H4 (cell line): ENCODE measurements at regions not wholly inside any gene's neighbourhood (a gene's known extent, or its start where the extent isn't known, plus 50 kb on each side); places are given as distances from the start of the nearest gene placed in this dataset.
"Not testable (repeated sequence)": the region's sequence is repeated elsewhere in the genome, so short reads cannot be mapped to it uniquely, and the experiment has no call there.

ENCODE experiments used
- DNase-seq: peaks from one replicate; pipeline ENCODE4 v3.0.0-alpha.2; 2015; ENCODE audit warnings: low spot score

DNA sequence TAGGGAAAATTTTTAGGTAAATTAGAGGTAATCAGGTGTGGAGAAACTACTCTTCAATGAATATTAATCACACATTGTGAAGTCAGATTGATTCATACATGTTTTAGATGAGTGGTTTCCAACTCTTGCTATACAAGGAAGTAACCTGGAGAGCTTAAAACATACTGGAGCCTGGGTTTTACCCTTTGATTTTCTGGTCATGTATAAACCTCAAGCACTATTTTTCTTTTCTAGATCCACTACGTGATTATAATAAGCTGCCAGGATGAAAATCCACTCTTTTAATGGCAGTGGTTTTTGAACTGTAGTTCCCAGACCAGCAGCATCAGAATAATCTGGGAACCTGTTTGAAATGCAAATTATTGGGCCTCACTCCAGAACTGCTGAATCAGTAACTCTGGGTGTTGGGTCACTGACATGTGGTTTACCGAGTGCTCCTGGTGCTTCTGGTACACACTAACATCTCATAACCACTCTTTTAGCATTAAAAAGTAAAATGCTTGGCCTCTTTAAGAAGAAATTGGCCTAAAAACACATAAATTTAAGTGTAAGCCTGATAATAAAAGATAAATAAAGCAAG lies 63.4 kb downstream of the DCAF12L1 start:
- DNase-seq: no peak

DNA sequence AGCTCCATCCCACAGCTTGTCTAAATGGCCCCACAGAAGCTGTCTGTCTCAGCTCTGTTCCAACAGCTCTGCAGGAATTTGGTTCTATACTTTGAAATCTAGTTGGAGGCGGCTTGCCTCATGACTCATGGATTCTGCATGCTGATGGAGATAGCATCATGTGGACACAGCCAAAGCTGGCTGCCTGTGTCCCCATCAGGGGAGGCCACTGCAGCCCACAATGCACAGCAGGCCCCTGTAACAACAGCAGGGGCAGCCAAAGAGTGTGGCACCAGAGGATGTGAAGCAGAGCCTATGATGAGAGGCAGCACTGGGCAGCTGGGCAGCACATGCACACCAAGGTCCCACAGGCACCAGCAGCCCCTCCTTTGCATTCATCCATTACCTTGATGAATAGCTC lies 67.2 kb downstream of the DCAF12L1 start:
- peak; percentile 22 for DNase-seq

DNA sequence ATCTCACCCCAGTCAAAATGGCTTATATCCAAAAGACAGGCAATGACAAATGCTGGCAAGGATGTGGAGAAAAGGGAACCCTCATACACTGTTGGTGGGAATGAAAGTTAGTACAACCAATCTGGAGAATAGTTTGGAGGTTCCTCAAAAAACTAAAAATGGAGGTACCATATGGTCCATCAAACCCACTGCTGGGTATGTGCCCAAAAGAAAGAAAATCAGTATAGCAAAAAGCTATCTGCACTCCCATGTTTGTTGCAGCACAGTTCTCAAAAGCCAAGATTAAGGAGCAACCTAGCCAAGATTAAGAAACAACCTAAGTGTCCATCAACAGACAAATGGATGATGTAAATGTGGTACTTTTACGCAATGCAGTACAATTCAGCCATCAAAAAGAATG lies 70.7 kb downstream of the DCAF12L1 start:
- DNase-seq: no peak

DNA sequence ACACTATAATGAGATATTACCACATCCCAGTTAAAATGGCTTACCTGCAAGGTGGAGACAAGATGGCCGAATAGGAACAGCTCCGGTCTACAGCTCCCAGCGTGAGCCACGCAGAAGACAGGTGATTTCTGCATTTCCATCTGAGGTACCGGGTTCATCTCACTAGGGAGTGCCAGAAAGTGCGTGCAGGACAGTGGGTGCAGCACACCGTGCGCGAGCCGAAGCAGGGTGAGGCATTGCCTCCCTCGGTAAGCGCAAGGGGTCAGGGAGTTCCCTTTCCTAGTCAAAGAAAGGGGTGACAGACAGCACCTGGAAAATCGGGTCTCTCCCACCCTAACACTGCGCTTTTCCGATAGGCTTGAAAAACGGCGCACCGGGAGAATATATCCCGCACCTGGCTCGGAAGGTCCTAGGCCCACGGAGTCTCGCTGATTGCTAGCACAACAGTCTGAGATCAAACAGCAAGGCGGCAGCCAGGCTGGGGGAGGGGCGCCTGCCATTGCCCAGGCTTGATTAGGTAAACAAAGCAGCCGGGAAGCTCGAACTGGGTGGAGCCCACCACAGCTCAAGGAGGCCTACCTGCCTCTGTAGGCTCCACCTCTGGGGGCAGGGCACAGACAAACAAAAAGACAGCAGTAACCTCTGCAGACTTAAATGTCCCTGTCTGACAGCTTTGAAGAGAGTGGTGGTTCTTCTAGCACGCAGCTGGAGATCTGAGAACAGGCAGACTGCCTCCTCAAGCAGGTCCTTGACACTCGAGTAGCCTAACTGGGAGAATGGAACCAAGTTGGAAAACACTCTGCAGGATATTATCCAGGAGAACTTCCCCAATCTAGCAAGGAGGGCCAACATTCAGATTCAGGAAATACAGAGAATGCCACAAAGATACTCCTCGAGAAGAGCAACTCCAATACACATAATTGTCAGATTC lies 92.5 kb downstream of the DCAF12L1 start:
- not testable (repeated sequence) for DNase-seq

DNA sequence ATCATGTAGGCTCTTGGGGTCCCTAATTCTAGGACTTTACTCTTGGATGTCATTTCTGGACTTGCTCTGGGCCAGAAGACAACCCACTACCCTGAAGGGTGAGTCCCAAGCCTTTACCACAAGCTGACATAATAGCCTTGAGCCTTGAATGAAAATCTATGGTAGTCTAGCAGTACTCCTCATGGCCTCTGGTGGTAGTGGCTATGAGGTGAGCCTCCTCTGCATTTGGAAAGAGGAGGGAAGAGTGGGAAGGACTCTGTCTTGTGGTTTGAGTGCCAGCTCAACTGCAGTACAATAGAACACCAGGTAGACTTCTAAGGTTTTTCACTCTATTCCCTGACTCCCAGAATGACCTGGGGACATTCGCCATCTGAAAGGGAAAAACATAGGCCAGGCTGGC lies 96.5 kb downstream of the DCAF12L1 start:
- no peak for DNase-seq

DNA sequence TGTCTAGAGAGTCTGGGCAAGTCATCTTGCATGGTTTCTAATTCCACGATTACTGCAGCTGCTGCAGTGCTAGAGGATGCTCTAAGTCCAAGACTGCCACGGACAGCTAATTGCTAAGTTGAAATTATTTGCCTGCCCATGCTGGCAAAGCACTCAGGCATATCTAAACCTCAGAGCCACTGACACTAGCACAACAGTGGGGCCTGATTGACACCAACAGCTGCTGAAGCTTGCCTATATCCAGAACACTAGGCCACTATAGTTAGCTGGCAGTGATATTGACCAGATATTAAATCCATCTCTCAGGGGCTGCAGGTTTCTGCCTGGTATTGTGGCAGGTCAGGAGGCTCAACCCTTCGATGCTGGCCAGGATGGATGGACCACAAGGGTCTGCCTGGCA lies 103.9 kb downstream of the DCAF12L1 start:
- no peak for DNase-seq
